ENCODE measurements at regions not wholly inside any gene's neighbourhood (a gene's known extent, or its start where the extent isn't known, plus 50 kb on each side); places are given as distances from the start of the nearest gene placed in this dataset.

GRCh38 chr2:105526000-105526925 is 127.4 kb upstream of the FHL2 start:
- Histone ChIP-seq H3K4me2 (no peak overlapping the region), H3K4me3 (ENCODE audit: low read depth in 2 of 2, low read length in 1 of 2) (no peak overlapping the region), H3K9me3 (no peaks in the 10 kb centered on the region), H3K27ac (ENCODE audit: low read depth in 2 of 2, low read length in 1 of 2) (no peak overlapping the region), H3K4me1 (ENCODE audit: control insufficient read depth in 1 of 2, insufficient read depth in 2 of 2, low read depth in 1 of 2, low read length in 1 of 2) (no peaks in the 10 kb centered on the region), H3K27me3 (ENCODE audit: insufficient read depth) (no peaks in the 10 kb centered on the region), H3K9me2 (no peaks in the 10 kb centered on the region), H3K79me2 (ENCODE audit: insufficient read depth) (no peaks in the 10 kb centered on the region), H3K36me3 (replicated peaks in 1 of 2; ENCODE audit: control insufficient read depth in 1 of 2, insufficient read depth in 2 of 2, low read length in 1 of 2) (no peaks in the 10 kb centered on the region), H2AFZ (ENCODE audit: low read depth) (no peak overlapping the region), H4K20me1 (ENCODE audit: insufficient read depth) (no peaks in the 10 kb centered on the region), H3F3A (replicated peaks; ENCODE audit: insufficient read depth) (no peaks in the 10 kb centered on the region), H3K9ac (no peak overlapping the region)
- no peak for DNase-seq
- TF ChIP-seq TEAD4 (IDR thresholded peaks at IDR 0.05; ENCODE audit: borderline replicate concordance, insufficient read depth): no peak
- no peak for TF ChIP-seq NRF1 (IDR thresholded peaks at IDR 0.05; ENCODE audit: low read depth, low read length)
- no peak for TF ChIP-seq USF1 (IDR thresholded peaks at IDR 0.05; ENCODE audit: borderline replicate concordance, low read depth)
- no peak for TF ChIP-seq SIN3A (IDR thresholded peaks at IDR 0.05; ENCODE audit: borderline replicate concordance, low read depth, low read length)
- no peak for TF ChIP-seq IRF3 (IDR thresholded peaks at IDR 0.05; ENCODE audit: low read depth, low read length)
- TF ChIP-seq GATA2 (CRISPR knock-in tag; IDR thresholded peaks at IDR 0.05): no peak
- no peak for TF ChIP-seq PBX3 (IDR thresholded peaks at IDR 0.05)
- no peak for TF ChIP-seq RCOR1 (IDR thresholded peaks at IDR 0.05; ENCODE audit: low read length)
- POLR2A ChIA-PET: no interaction called here
- CTCF ChIA-PET: interaction anchor here (0.7 to 1.8 kb wide), 6 partner anchors 13 to 157 kb away, joined by 3 to 4 read pairs (median 4); no protein-coding TSS in a partner anchor
- 78% methylated on average over 22 of the region's 30 CpGs for WGBS (ENCODE audit: low lambda C conversion rate)

- no peaks in the 10 kb centered on the region for H3K79me2 ChIP-seq (ENCODE audit: insufficient read depth)
- 47% methylated on average over 4 of the region's 6 CpGs for WGBS (ENCODE audit: low lambda C conversion rate)
- TF ChIP-seq NFIC (IDR thresholded peaks at IDR 0.05; ENCODE audit: borderline replicate concordance): no peak
- no peak for TF ChIP-seq CHD2 (IDR thresholded peaks at IDR 0.05; ENCODE audit: low read length, partially characterized antibody)
- TF ChIP-seq MAX (IDR thresholded peaks at IDR 0.05; ENCODE audit: low read depth): no peak
- TF ChIP-seq MEF2A (IDR thresholded peaks at IDR 0.05; ENCODE audit: borderline replicate concordance, low read depth): no peak
- TF ChIP-seq IRF3 (IDR thresholded peaks at IDR 0.05; ENCODE audit: low read depth, low read length): no peak
- TF ChIP-seq SMC3 (IDR thresholded peaks at IDR 0.05; ENCODE audit: low read depth, low read length): no peak
- no peak for TF ChIP-seq ZBTB33 (IDR thresholded peaks at IDR 0.05; ENCODE audit: borderline replicate concordance, low read depth)
- TF ChIP-seq GABPA (IDR thresholded peaks at IDR 0.05; ENCODE audit: low read depth): no peak
- no peak for TF ChIP-seq FOSL2 (IDR thresholded peaks at IDR 0.05; ENCODE audit: borderline replicate concordance, low read depth)
- no peak for TF ChIP-seq RAD21 (IDR thresholded peaks at IDR 0.05; ENCODE audit: low read length)
- no peak for TF ChIP-seq FOXJ3 (CRISPR knock-in tag; IDR thresholded peaks at IDR 0.05)
- no peak for TF ChIP-seq MXI1 (IDR thresholded peaks at IDR 0.05; ENCODE audit: low read depth, low read length)
- no peak for TF ChIP-seq SIN3A (IDR thresholded peaks at IDR 0.05; ENCODE audit: borderline replicate concordance, low read depth, low read length)
- no peak for TF ChIP-seq RCOR1 (IDR thresholded peaks at IDR 0.05; ENCODE audit: low read length)
- TF ChIP-seq TEAD4 (IDR thresholded peaks at IDR 0.05; ENCODE audit: borderline replicate concordance, insufficient read depth): no peak
- no peak for TF ChIP-seq EP300 (IDR thresholded peaks at IDR 0.05; ENCODE audit: borderline replicate concordance in 1 of 2, low read depth in 1 of 2, low read length in 1 of 2)
These were observed 126.3 kb upstream of the FHL2 start for GRCh38 chr2:105525201-105525600.

More at GRCh38 chr2:105525201-105525600, 126.3 kb upstream of the FHL2 start:
- Histone ChIP-seq H3F3A (replicated peaks; ENCODE audit: insufficient read depth) (no peaks in the 10 kb centered on the region), H3K36me3 (replicated peaks in 1 of 2; ENCODE audit: control insufficient read depth in 1 of 2, insufficient read depth in 2 of 2, low read length in 1 of 2) (no peaks in the 10 kb centered on the region), H3K4me3 (ENCODE audit: low read depth in 2 of 2, low read length in 1 of 2) (no peak overlapping the region), H3K9me3 (no peaks in the 10 kb centered on the region), H2AFZ (ENCODE audit: low read depth) (no peak overlapping the region), H4K20me1 (ENCODE audit: insufficient read depth) (no peaks in the 10 kb centered on the region), H3K9me2 (no peaks in the 10 kb centered on the region), H3K27ac (ENCODE audit: low read depth in 2 of 2, low read length in 1 of 2) (no peak overlapping the region), H3K4me1 (ENCODE audit: control insufficient read depth in 1 of 2, insufficient read depth in 2 of 2, low read depth in 1 of 2, low read length in 1 of 2) (no peaks in the 10 kb centered on the region), H3K27me3 (ENCODE audit: insufficient read depth) (no peaks in the 10 kb centered on the region), H3K4me2 (no peak overlapping the region), H3K9ac (no peak overlapping the region)
- no peak for DNase-seq
- POLR2A ChIA-PET: no interaction called here
- CTCF ChIA-PET: interaction anchor here (1.2 to 12.3 kb wide), 4 partner anchors 14 to 160 kb away, joined by 3 to 129 read pairs (median 4); no protein-coding TSS in a partner anchor

All from SK-N-SH (cell line).